CD14-positive monocyte (primary cell): ENCODE measurements at regions not wholly inside any gene's neighbourhood (a gene's known extent, or its start where the extent isn't known, plus 50 kb on each side); places are given as distances from the start of the nearest gene placed in this dataset.

Source experiments
- DNase-seq, 3 donors: peaks; one replicate each; pipeline ENCODE4 v3.0.0-alpha.2; 2011 to 2022
- H2AFZ ChIP-seq: 2 replicates; pipeline ENCODE4 v1.6.0; 2012; ENCODE audit warnings: mild to moderate bottlenecking, low read depth, low read length, inconsistent platforms; ENCODE audit not compliant: insufficient read depth, poor library complexity, severe bottlenecking
- H3K27ac ChIP-seq, 2 donors: 1 replicate in 1 of 2; 2 replicates in 1 of 2; pipeline ENCODE4 v1.5.1; 2012 to 2013; ENCODE audit warnings: low read length in 2 of 2, control low read depth in 1 of 2, inconsistent platforms in 1 of 2, low read depth in 1 of 2, mild to moderate bottlenecking in 1 of 2
- H3K27me3 ChIP-seq, 2 donors: one replicate each; pipeline versions ENCODE4 v1.6.0 to v1.6.1; 2011 to 2013; ENCODE audit warnings: low read length in 2 of 2; ENCODE audit not compliant: control insufficient read depth in 2 of 2, insufficient read depth in 2 of 2
- H3K36me3 ChIP-seq, 2 donors: replicated peaks in 1 of 2; 1 replicate in 1 of 2; 2 replicates in 1 of 2; pipeline versions ENCODE4 v1.5.1 to v1.6.1; 2012 to 2013; ENCODE audit warnings: low read length in 2 of 2, control low read depth in 1 of 2, inconsistent platforms in 1 of 2, mild to moderate bottlenecking in 1 of 2; ENCODE audit not compliant: insufficient read depth in 2 of 2, control insufficient read depth in 1 of 2
- H3K4me1 ChIP-seq, 2 donors: 1 replicate in 1 of 2; 2 replicates in 1 of 2; pipeline versions ENCODE4 v1.5.1 to v1.6.1; 2012 to 2013; ENCODE audit warnings: low read length in 2 of 2, control low read depth in 1 of 2, inconsistent platforms in 1 of 2, mild to moderate bottlenecking in 1 of 2, moderate library complexity in 1 of 2; ENCODE audit not compliant: insufficient read depth in 2 of 2, control insufficient read depth in 1 of 2
- H3K4me2 ChIP-seq: replicated peaks from 2 replicates; pipeline ENCODE3; 2012; ENCODE audit warnings: low read length, moderate library complexity, mild to moderate bottlenecking; ENCODE audit not compliant: poor library complexity, severe bottlenecking; ENCODE audit errors: extremely low read depth
- H3K4me3 ChIP-seq, 3 experiments: fragments of 200-600 bp in 1 of 3; sonication (generic) in 1 of 3; replicated peaks in 1 of 3; 1 replicate in 2 of 3; 2 replicates in 1 of 3; pipeline ENCODE4 v1.5.1; 2011 to 2013; ENCODE audit warnings: low read length in 3 of 3, mild to moderate bottlenecking in 3 of 3, control low read depth in 2 of 3, low read depth in 2 of 3, inconsistent platforms in 1 of 3, moderate library complexity in 1 of 3
- H3K79me2 ChIP-seq: 2 replicates; pipeline ENCODE4 v1.6.0; 2012; ENCODE audit warnings: mild to moderate bottlenecking, control low read depth, inconsistent platforms, low read length, moderate library complexity; ENCODE audit not compliant: insufficient read depth
- H3K9ac ChIP-seq: 2 replicates; pipeline ENCODE4 v1.6.0; 2017; ENCODE audit warnings: low read length, mild to moderate bottlenecking; ENCODE audit not compliant: insufficient read depth, poor library complexity, severe bottlenecking
- H3K9me3 ChIP-seq, 2 donors: replicated peaks in 1 of 2; 1 replicate in 1 of 2; 2 replicates in 1 of 2; pipeline versions ENCODE4 v1.5.1 to v1.6.1; 2012 to 2013; ENCODE audit warnings: low read length in 2 of 2, control low read depth in 1 of 2; ENCODE audit not compliant: control insufficient read depth in 1 of 2, insufficient read depth in 1 of 2
- H4K20me1 ChIP-seq: 2 replicates; pipeline ENCODE4 v1.6.0; 2012; ENCODE audit warnings: mild to moderate bottlenecking, low read length, control low read depth, moderate library complexity; ENCODE audit not compliant: insufficient read depth
- H3K27ac Mint-ChIP-seq, 7 donors: one replicate each; pipeline ENCODE4 v1.8.0; 2020; ENCODE audit warnings: mild to moderate bottlenecking in 7 of 7, mixed read lengths in 7 of 7, moderate library complexity in 6 of 7, inconsistent platforms in 2 of 7
- H3K27me3 Mint-ChIP-seq, 3 donors: one replicate each; pipeline ENCODE4 v1.8.0; 2021 to 2022; ENCODE audit warnings: low read depth in 3 of 3, mild to moderate bottlenecking in 3 of 3, mixed read lengths in 3 of 3, moderate library complexity in 3 of 3, inconsistent platforms in 1 of 3
- H3K36me3 Mint-ChIP-seq, 2 donors: one replicate each; pipeline ENCODE4 v1.8.0; 2020; ENCODE audit warnings: mixed read lengths in 2 of 2, inconsistent platforms in 1 of 2, mild to moderate bottlenecking in 1 of 2
- H3K4me1 Mint-ChIP-seq: one replicate; pipeline ENCODE4 v1.8.0; 2020; ENCODE audit warnings: mild to moderate bottlenecking, mixed read lengths
- H3K4me3 Mint-ChIP-seq, 2 donors: one replicate each; pipeline ENCODE4 v1.8.0; 2020; ENCODE audit warnings: mild to moderate bottlenecking in 2 of 2, mixed read lengths in 2 of 2, moderate library complexity in 1 of 2
- H3K9me3 Mint-ChIP-seq, 7 donors: one replicate each; pipeline ENCODE4 v1.8.0; 2020 to 2022; ENCODE audit warnings: mixed read lengths in 7 of 7, mild to moderate bottlenecking in 6 of 7, moderate library complexity in 6 of 7, inconsistent platforms in 2 of 7
- WGBS: methylation state at CpG from one replicate; pipeline ENCODE4 v1.1.5; 2013; ENCODE audit warnings: missing lambda C conversion rate; ENCODE audit not compliant: insufficient coverage; 5-methylcytosine and 5-hydroxymethylcytosine counted together
- intact Hi-C, 2 donors: fragments of 100-400 bp; cut with micrococcal nuclease; formaldehyde crosslinking; loops; one replicate each; pipeline versions ENCODE4 v1.15.0 to v1.15.1; 2023
- TF ChIP-seq, protein P1 (sequence below): fragments of 200-600 bp; IDR thresholded peaks from one replicate; pipeline ENCODE4 v1.8.0; 2022; ENCODE audit warnings: antibody characterized with exemption, mild to moderate bottlenecking

DNA sequence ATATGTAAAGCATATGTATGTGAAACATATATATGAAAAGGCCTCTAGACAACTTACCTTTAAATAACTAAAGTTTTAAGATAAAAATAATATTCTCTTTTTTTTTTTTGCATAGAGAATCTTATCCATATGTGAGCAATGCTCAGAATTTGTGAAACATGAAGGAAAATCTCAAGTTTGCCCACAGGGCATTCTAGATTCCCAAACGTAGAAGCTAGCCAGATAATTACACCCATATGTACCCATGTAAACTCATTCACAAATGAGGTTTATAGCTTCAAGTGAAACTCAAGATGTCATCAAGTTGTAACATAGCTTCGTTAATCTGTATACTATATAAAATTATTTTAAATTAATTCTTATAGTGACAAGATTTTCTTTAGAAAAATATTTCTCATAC lies 537.3 kb upstream of the NR2F2 start:
- H3K9me3 ChIP-seq: no peaks in the 10 kb centered on the region
- WGBS: no CpG with 5 or more reads among the region's 2 CpGs
- H3K27me3 Mint-ChIP-seq: no peaks in the 10 kb centered on the region
- no peak overlapping the region for H3K4me2 ChIP-seq
- H4K20me1 ChIP-seq: no peaks in the 10 kb centered on the region
- intact Hi-C loops: no loop called here
- no peak overlapping the region for H3K4me3 ChIP-seq
- H3K4me1 ChIP-seq: no peaks in the 10 kb centered on the region
- H3K4me3 Mint-ChIP-seq: no peak overlapping the region
- no peaks in the 10 kb centered on the region for H3K4me1 Mint-ChIP-seq
- H3K79me2 ChIP-seq: no peaks in the 10 kb centered on the region
- no peaks in the 10 kb centered on the region for H3K36me3 ChIP-seq
- no peak for DNase-seq
- no peak overlapping the region for H3K27ac ChIP-seq
- TF ChIP-seq, protein P1, sequence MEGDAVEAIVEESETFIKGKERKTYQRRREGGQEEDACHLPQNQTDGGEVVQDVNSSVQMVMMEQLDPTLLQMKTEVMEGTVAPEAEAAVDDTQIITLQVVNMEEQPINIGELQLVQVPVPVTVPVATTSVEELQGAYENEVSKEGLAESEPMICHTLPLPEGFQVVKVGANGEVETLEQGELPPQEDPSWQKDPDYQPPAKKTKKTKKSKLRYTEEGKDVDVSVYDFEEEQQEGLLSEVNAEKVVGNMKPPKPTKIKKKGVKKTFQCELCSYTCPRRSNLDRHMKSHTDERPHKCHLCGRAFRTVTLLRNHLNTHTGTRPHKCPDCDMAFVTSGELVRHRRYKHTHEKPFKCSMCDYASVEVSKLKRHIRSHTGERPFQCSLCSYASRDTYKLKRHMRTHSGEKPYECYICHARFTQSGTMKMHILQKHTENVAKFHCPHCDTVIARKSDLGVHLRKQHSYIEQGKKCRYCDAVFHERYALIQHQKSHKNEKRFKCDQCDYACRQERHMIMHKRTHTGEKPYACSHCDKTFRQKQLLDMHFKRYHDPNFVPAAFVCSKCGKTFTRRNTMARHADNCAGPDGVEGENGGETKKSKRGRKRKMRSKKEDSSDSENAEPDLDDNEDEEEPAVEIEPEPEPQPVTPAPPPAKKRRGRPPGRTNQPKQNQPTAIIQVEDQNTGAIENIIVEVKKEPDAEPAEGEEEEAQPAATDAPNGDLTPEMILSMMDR: no peak
- H3K36me3 Mint-ChIP-seq: no peaks in the 10 kb centered on the region
- no peaks in the 10 kb centered on the region for H3K27me3 ChIP-seq
- H3K9ac ChIP-seq: no peak overlapping the region
- H3K27ac Mint-ChIP-seq: no peak overlapping the region
- H3K9me3 Mint-ChIP-seq: peaks cover 0 to 3% (median 0%) of the 10 kb centered on the region in 7 donors
- no peak overlapping the region for H2AFZ ChIP-seq

DNA sequence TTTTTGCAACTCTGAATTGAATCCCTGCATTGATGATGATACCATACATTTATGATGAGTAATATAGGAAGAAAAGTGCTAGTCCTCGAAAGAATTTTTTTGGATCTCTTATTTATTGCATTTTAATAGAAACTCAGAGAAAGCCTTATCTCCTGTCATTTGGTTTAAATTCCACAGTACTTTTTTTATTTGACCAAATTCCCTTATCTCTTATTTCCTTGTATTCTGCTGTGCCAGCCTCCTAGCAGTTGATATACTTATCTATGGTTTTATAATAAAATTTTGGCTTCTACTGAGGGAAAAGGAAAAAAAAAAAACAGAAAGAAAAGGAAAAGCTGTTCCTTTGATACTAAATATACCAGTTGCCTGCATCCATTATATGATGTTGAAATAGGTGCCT lies 535.1 kb upstream of the NR2F2 start:
- DNase-seq: no peak
- Mint-ChIP-seq H3K4me1 (no peaks in the 10 kb centered on the region), H3K27me3 (no peaks in the 10 kb centered on the region), H3K36me3 (no peaks in the 10 kb centered on the region), H3K9me3 (peaks cover 0 to 4% (median 0%) of the 10 kb centered on the region in 7 donors), H3K27ac (no peak overlapping the region), H3K4me3 (no peak overlapping the region)
- Histone ChIP-seq H3K4me1 (no peaks in the 10 kb centered on the region), H3K4me2 (no peak overlapping the region), H3K4me3 (no peak overlapping the region), H3K36me3 (no peaks in the 10 kb centered on the region), H3K9me3 (no peaks in the 10 kb centered on the region), H2AFZ (no peak overlapping the region), H3K9ac (no peak overlapping the region), H3K27ac (no peak overlapping the region), H4K20me1 (no peaks in the 10 kb centered on the region), H3K79me2 (no peaks in the 10 kb centered on the region), H3K27me3 (no peaks in the 10 kb centered on the region)
- intact Hi-C loops: no loop called here
- no CpG with 5 or more reads among the region's 1 CpG for WGBS
- TF ChIP-seq, protein P1: no peak
